Upper lobe of right lung (tissue), 1 donor: ENCODE measurements at regions not wholly inside any gene's neighbourhood (a gene's known extent, or its start where the extent isn't known, plus 50 kb on each side); places are given as distances from the start of the nearest gene placed in this dataset.

Experiments
- ATAC-seq: fragments of 200-7000 bp; cut with Tn5 transposase; one replicate; pipeline ENCODE4 v1.9.1; 2020; ENCODE audit warnings: mild to moderate bottlenecking, moderate library complexity
- DNase-seq: peaks from one replicate; pipeline ENCODE4 v3.0.0-alpha.2; 2020
- H3K27ac ChIP-seq: fragments of 200-600 bp; one replicate; pipeline ENCODE4 v1.8.0; 2022
- H3K27me3 ChIP-seq: fragments of 200-600 bp; one replicate; pipeline ENCODE4 v1.8.0; 2022; ENCODE audit warnings: mild to moderate bottlenecking
- H3K36me3 ChIP-seq: fragments of 200-600 bp; one replicate; pipeline ENCODE4 v1.8.0; 2022
- H3K4me1 ChIP-seq: fragments of 200-600 bp; one replicate; pipeline ENCODE4 v1.8.0; 2022
- H3K4me3 ChIP-seq: fragments of 200-600 bp; one replicate; pipeline ENCODE4 v1.8.0; 2022; ENCODE audit warnings: mild to moderate bottlenecking
- H3K9me3 ChIP-seq: fragments of 200-600 bp; one replicate; pipeline ENCODE4 v1.8.0; 2022
- CTCF ChIP-seq: fragments of 200-600 bp; IDR thresholded peaks from one replicate; pipeline ENCODE4 v1.8.0; 2022; ENCODE audit warnings: antibody characterized with exemption
- intact Hi-C: fragments of 100-400 bp; cut with DNase I; formaldehyde crosslinking; loops from one replicate; pipeline ENCODE4 v1.11.0; 2022
- donor health status: DM: no; HTN: yes; CAD: no; lungs with severe emphysema.

DNA sequence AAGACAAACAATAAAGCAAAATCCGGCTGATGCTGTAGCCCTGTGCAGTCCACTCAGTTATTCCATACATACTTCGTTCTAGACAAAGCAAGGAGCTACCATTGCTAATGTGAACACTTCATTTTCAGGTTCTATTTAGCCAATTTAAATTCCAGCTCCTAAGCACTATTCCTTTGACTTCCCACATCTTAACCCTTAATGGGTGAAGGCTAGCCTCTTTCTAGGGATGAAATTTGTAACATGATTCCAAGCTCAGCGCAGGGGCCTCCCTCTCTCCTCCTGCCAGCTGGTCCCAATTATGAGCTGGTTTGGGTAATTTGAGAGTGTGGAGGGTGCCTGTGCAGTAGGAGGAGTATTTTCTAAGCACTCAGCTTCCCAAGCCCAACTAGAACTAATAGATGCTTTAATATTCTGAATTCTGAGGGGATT, 53.9 kb upstream of the PTGFRN start:
- Histone ChIP-seq H3K4me3 (no peak overlapping the region), H3K4me1 (peaks cover 8% of the 10 kb centered on the region), H3K36me3 (no peaks in the 10 kb centered on the region), H3K27ac (no peak overlapping the region), H3K27me3 (no peaks in the 10 kb centered on the region), H3K9me3 (no peaks in the 10 kb centered on the region)
- no peak for ATAC-seq
- intact Hi-C loops, result no loop called here
- TF ChIP-seq CTCF, result no peak
- no peak for DNase-seq

DNA sequence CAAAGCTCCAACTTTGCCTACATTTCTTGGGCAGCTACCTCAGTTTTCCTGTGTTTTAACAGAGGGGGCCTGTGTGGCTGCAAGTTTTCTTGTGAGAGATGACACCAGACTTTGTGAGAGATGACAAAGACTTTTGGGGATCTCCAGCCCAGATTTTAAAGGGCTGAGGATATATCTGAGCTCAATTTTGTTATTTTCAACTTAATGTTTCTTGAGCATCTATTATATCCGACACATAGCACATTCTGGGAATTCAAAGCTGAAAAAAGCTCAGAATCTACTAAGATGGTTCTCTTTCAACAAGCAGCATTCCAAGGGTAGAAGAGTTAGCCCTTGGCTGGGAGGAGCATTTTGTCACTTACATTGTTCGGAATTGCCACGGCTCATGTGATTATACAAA, 53.4 kb upstream of the PTGFRN start:
- Histone ChIP-seq H3K36me3 (no peaks in the 10 kb centered on the region), H3K27ac (no peak overlapping the region), H3K9me3 (no peaks in the 10 kb centered on the region), H3K27me3 (no peaks in the 10 kb centered on the region), H3K4me1 (peaks cover 8% of the 10 kb centered on the region), H3K4me3 (no peak overlapping the region)
- no peak for TF ChIP-seq CTCF
- ATAC-seq (no peak), DNase-seq (no peak)
- intact Hi-C loops, result no loop called here

GRCh38 chr1:116857092-116857491, 52.6 kb upstream of the PTGFRN start:
- peaks cover 8% of the 10 kb centered on the region for H3K4me1 ChIP-seq
- no peaks in the 10 kb centered on the region for H3K36me3 ChIP-seq
- H3K4me3 ChIP-seq, result no peak overlapping the region
- intact Hi-C loops, result no loop called here
- no peaks in the 10 kb centered on the region for H3K27me3 ChIP-seq
- H3K9me3 ChIP-seq, result no peaks in the 10 kb centered on the region
- no peak for TF ChIP-seq CTCF
- no peak for DNase-seq
- no peak for ATAC-seq
- H3K27ac ChIP-seq, result no peak overlapping the region
